HG02840 (cell line): ENCODE measurements at regions not wholly inside any gene's neighbourhood (a gene's known extent, or its start where the extent isn't known, plus 50 kb on each side); places are given as distances from the start of the nearest gene placed in this dataset.
"Not testable (repeated sequence)": the region's sequence is repeated elsewhere in the genome, so short reads cannot be mapped to it uniquely, and the experiment has no call there.

Source experiments
- ATAC-seq: cut with Tn5 transposase; IDR thresholded peaks from one replicate; pipeline ENCODE4 v1.9.1; 2021; ENCODE audit warnings: mild to moderate bottlenecking, moderate library complexity, moderate number of reproducible peaks; ENCODE audit not compliant: unreplicated experiment, low FRiP score

GRCh38 chr5:108543486-108543885 lies 161.6 kb upstream of the FBXL17 start:
- ATAC-seq, result no peak

GRCh38 chr5:108541836-108542235 lies 159.9 kb upstream of the FBXL17 start:
- no peak for ATAC-seq

- no peak for ATAC-seq
Observed at GRCh38 chr5:108536321-108536720, 154.4 kb upstream of the FBXL17 start.

- not testable (repeated sequence) for ATAC-seq
Observed at GRCh38 chr5:108532129-108532445, 150.2 kb upstream of the FBXL17 start.

- ATAC-seq, result no peak
Observed at GRCh38 chr5:108531367-108532128, 149.7 kb upstream of the FBXL17 start.

GRCh38 chr5:108530706-108531105 lies 148.8 kb upstream of the FBXL17 start:
- no peak for ATAC-seq

- no peak for ATAC-seq
Observed at GRCh38 chr5:108529381-108529780, 147.5 kb upstream of the FBXL17 start.

GRCh38 chr5:108528655-108529054 lies 146.8 kb upstream of the FBXL17 start:
- ATAC-seq, result no peak

- no peak for ATAC-seq
Observed at GRCh38 chr5:108524564-108524963, 142.7 kb upstream of the FBXL17 start.

GRCh38 chr5:108523360-108523759 lies 141.5 kb upstream of the FBXL17 start:
- no peak for ATAC-seq

GRCh38 chr5:108521841-108522506 lies 140.1 kb upstream of the FBXL17 start:
- peak; percentile 47 for ATAC-seq

GRCh38 chr5:108521011-108521700 lies 139.3 kb upstream of the FBXL17 start:
- peak; percentile 78 for ATAC-seq

- ATAC-seq, result no peak
Observed at GRCh38 chr5:108516785-108517184, 134.9 kb upstream of the FBXL17 start.

- no peak for ATAC-seq
Observed at GRCh38 chr5:108515517-108516105, 133.7 kb upstream of the FBXL17 start.

- ATAC-seq, result no peak
Observed at GRCh38 chr5:108508979-108509378, 127.1 kb upstream of the FBXL17 start.

- ATAC-seq, result no peak
Observed at GRCh38 chr5:108507631-108508030, 125.7 kb upstream of the FBXL17 start.

GRCh38 chr5:108505608-108506007 lies 123.7 kb upstream of the FBXL17 start:
- ATAC-seq, result no peak

- no peak for ATAC-seq
Observed at GRCh38 chr5:108504974-108505373, 123.1 kb upstream of the FBXL17 start.

- ATAC-seq, result no peak
Observed at GRCh38 chr5:108503986-108504385, 122.1 kb upstream of the FBXL17 start.

- not testable (repeated sequence) for ATAC-seq
Observed at GRCh38 chr5:108495615-108496014, 113.7 kb upstream of the FBXL17 start.

GRCh38 chr5:108487951-108488350 lies 106.1 kb upstream of the FBXL17 start:
- ATAC-seq, result no peak
